ENCODE measurements at regions not wholly inside any gene's neighbourhood (a gene's known extent, or its start where the extent isn't known, plus 50 kb on each side); places are given as distances from the start of the nearest gene placed in this dataset.
"Not testable (repeated sequence)": the region's sequence is repeated elsewhere in the genome, so short reads cannot be mapped to it uniquely, and the experiment has no call there.

GRCh38 chr5:62196532-62196931 is 109.5 kb upstream of the KIF2A start:
- not testable (repeated sequence) for DNase-seq

GRCh38 chr5:62197697-62198096 is 108.3 kb upstream of the KIF2A start:
- DNase-seq, result no peak

- DNase-seq, result no peak
Measured at GRCh38 chr5:62198421-62198820, 107.6 kb upstream of the KIF2A start.

- DNase-seq, result no peak
Measured at GRCh38 chr5:62199792-62200716, 106.0 kb upstream of the KIF2A start.

GRCh38 chr5:62206150-62206829 is 99.7 kb upstream of the KIF2A start:
- DNase-seq, result no peak

GRCh38 chr5:62208218-62208852 is 97.7 kb upstream of the KIF2A start:
- no peak for DNase-seq

- no peak for DNase-seq
Measured at GRCh38 chr5:62211405-62211804, 94.6 kb upstream of the KIF2A start.

- DNase-seq, result no peak
Measured at GRCh38 chr5:62212648-62213047, 93.4 kb upstream of the KIF2A start.

- DNase-seq, result no peak
Measured at GRCh38 chr5:62214701-62215100, 91.3 kb upstream of the KIF2A start.

GRCh38 chr5:62216603-62217002 is 89.4 kb upstream of the KIF2A start:
- DNase-seq, result not testable (repeated sequence)

- not testable (repeated sequence) for DNase-seq
Measured at GRCh38 chr5:62217095-62217494, 88.9 kb upstream of the KIF2A start.

GRCh38 chr5:62218860-62219259 is 87.1 kb upstream of the KIF2A start:
- not testable (repeated sequence) for DNase-seq

GRCh38 chr5:62221881-62222280 is 84.1 kb upstream of the KIF2A start:
- not testable (repeated sequence) for DNase-seq

GRCh38 chr5:62222305-62222704 is 83.7 kb upstream of the KIF2A start:
- not testable (repeated sequence) for DNase-seq

- DNase-seq, result not testable (repeated sequence)
Measured at GRCh38 chr5:62223312-62223670, 82.7 kb upstream of the KIF2A start.

- not testable (repeated sequence) for DNase-seq
Measured at GRCh38 chr5:62224987-62225601, 80.9 kb upstream of the KIF2A start.

- DNase-seq, result not testable (repeated sequence)
Measured at GRCh38 chr5:62230876-62231388, 75.1 kb upstream of the KIF2A start.

- no peak for DNase-seq
Measured at GRCh38 chr5:62231576-62231975, 74.4 kb upstream of the KIF2A start.

- not testable (repeated sequence) for DNase-seq
Measured at GRCh38 chr5:62232218-62232617, 73.8 kb upstream of the KIF2A start.

GRCh38 chr5:62233083-62234046 is 72.6 kb upstream of the KIF2A start:
- DNase-seq, result not testable (repeated sequence)

- not testable (repeated sequence) for DNase-seq
Measured at GRCh38 chr5:62236593-62236992, 69.4 kb upstream of the KIF2A start.

- DNase-seq, result not testable (repeated sequence)
Measured at GRCh38 chr5:62237944-62238343, 68.1 kb upstream of the KIF2A start.
